OCI-LY1 (cell line): ENCODE measurements at regions not wholly inside any gene's neighbourhood (a gene's known extent, or its start where the extent isn't known, plus 50 kb on each side); places are given as distances from the start of the nearest gene placed in this dataset.

Experiments used
- CTCF ChIP-seq: fragments of 200-600 bp; sonication (generic), shearing (Covaris generic); IDR thresholded peaks from 2 replicates; pipeline ENCODE4 v1.5.1; 2017; ENCODE audit warnings: mild to moderate bottlenecking, antibody characterized with exemption, low read length, moderate library complexity, mixed read lengths
- EZH2 ChIP-seq: fragments of 200-600 bp; sonication (generic), shearing (Covaris generic); IDR thresholded peaks from 2 replicates; pipeline ENCODE4 v1.8.0; 2017; ENCODE audit warnings: borderline replicate concordance, mixed run types, mild to moderate bottlenecking, antibody characterized with exemption, low read length, moderate library complexity, mixed read lengths

DNA sequence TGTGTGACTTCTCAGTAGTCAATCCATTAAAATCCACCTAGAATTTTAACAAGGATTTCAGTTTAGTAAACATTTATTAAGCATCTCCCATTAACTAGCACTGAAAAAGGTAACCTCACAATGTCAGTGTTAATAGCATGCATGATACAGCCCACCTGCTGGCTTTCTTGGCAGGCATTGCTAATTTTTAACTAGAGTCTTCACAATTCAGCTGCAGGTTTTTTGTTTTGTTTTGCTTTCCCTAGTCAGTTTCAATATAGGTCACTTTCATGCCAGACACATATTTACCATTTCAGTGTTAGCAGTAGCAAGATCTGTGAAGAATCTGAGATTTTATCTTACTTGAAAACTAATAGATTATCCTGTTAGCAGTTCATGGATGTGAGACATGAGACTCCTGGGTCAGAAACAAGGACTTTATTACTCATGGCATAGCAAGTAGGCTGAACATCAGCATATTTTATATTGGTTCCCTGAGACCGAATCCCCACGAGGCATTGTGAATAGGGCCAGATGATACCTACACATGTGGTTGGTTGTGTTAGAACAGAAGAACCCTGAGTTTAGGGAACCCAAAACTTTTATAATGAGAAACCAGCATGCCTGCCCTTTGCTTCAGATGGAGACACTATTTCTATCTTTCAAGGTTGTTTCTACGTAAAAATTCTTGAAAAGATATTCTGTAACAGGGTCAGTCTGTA, 198.0 kb upstream of the HTR2A start:
- TF ChIP-seq CTCF: no peak
- no peak for TF ChIP-seq EZH2
